Ovary (tissue), 7 donors: ENCODE measurements at regions not wholly inside any gene's neighbourhood (a gene's known extent, or its start where the extent isn't known, plus 50 kb on each side); places are given as distances from the start of the nearest gene placed in this dataset.

ENCODE experiments used
- DNase-seq, 5 donors: peaks; one replicate each; pipeline ENCODE4 v3.0.0-alpha.2; 2019 to 2020
- H3K27ac ChIP-seq, 2 donors: fragments of 200-600 bp; one replicate each; pipeline versions ENCODE4 v1.5.1 to v1.8.0; 2019 to 2022
- H3K27me3 ChIP-seq: fragments of 200-600 bp; one replicate; pipeline ENCODE4 v1.8.0; 2022
- H3K36me3 ChIP-seq: fragments of 200-600 bp; sonication (generic); one replicate; pipeline ENCODE4 v1.5.1; 2019
- H3K4me1 ChIP-seq: one replicate; pipeline ENCODE4 v1.8.1; 2013; ENCODE audit warnings: mild to moderate bottlenecking, moderate library complexity; ENCODE audit not compliant: insufficient read depth
- H3K4me3 ChIP-seq: fragments of 200-600 bp; sonication (generic); one replicate; pipeline ENCODE4 v1.5.1; 2017
- H3K9me3 ChIP-seq, 2 donors: fragments of 200-600 bp in 1 of 2; sonication (generic) in 1 of 2; one replicate each; pipeline versions ENCODE4 v1.5.1 to v1.8.1; 2013 to 2019; ENCODE audit warnings: mild to moderate bottlenecking in 1 of 2, moderate library complexity in 1 of 2
- CTCF ChIP-seq, 3 donors: fragments of 450-650 bp in 2 of 3; fragments of 200-600 bp in 1 of 3; IDR thresholded peaks; one replicate each; pipeline versions ENCODE4 v1.5.1 to v1.8.0; 2016 to 2022; ENCODE audit warnings: antibody characterized with exemption in 3 of 3, mild to moderate bottlenecking in 1 of 3
- EP300 ChIP-seq: sonication (generic); formaldehyde crosslinking; IDR thresholded peaks from one replicate; pipeline ENCODE4 v1.6.1; 2017; ENCODE audit warnings: antibody characterized with exemption
- POLR2A ChIP-seq: fragments of 450-650 bp; IDR thresholded peaks from one replicate; pipeline ENCODE4 v1.6.1; 2017; ENCODE audit warnings: antibody characterized with exemption, mild to moderate bottlenecking, moderate library complexity
- WGBS, 3 donors: extraction: QIAGEN DNeasy Blood & Tissue Kit in 1 of 3; methylation state at CpG; one replicate each; pipeline versions ENCODE4 v1.1.5 to v1.1.7; 2013 to 2017; 5-methylcytosine and 5-hydroxymethylcytosine counted together
- intact Hi-C, 4 donors: fragments of 100-400 bp; cut with DNase I; formaldehyde crosslinking; loops; one replicate each; pipeline versions ENCODE4 v1.11.0 to v1.15.1; 2022 to 2023
- donor health status: DM: no; HTN: no; CAD: no; lungs with moderate emphysema.
- donor health status: DM: no; HTN: no; CAD: no.
- donor health status: Bipolar disorder and iron deficiency.
- donor health status: DM: no; HTN: no; CAD: no.
- donor health status: DM: yes; HTN: yes; CAD: no.

- intact Hi-C loops = no loop called here
- H3K4me3 ChIP-seq = no peak overlapping the region
- no peak overlapping the region for H3K27ac ChIP-seq
- no peak for TF ChIP-seq EP300
- no peak for TF ChIP-seq CTCF (IDR thresholded peaks at IDR 0.05)
- no peak for TF ChIP-seq POLR2A
- no peaks in the 10 kb centered on the region for H3K4me1 ChIP-seq
- DNase-seq = no peak
- WGBS, 3 donors = 76 to 79% (median 76%) methylated on average over 9 of the region's 9 CpGs
- H3K36me3 ChIP-seq = no peaks in the 10 kb centered on the region
- no peaks in the 10 kb centered on the region for H3K9me3 ChIP-seq
- no peaks in the 10 kb centered on the region for H3K27me3 ChIP-seq
These were observed 395.9 kb downstream of the PREX1 start for GRCh38 chr20:48431653-48432493.

DNA sequence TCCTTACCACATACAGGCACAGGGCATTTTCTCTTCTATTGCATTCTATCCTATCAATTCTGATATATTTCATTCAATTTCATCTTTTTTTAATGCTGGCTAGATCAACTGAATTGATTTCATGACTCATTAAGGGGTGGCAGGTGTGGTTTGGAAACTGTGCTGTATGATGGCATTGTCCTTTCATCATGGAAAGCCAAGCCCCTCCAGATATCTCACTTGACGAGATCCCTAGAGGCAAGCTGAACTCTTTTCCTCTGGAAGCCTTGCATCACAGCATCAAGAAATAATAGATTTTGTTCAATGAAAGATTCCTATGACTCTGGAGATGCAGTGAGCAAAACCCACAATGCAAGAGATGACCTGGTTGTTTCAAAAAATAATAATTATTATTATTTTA lies 401.2 kb downstream of the PREX1 start:
- WGBS, 3 donors = 54 to 87% (median 72%) methylated on average over 1 of the region's 1 CpG

DNA sequence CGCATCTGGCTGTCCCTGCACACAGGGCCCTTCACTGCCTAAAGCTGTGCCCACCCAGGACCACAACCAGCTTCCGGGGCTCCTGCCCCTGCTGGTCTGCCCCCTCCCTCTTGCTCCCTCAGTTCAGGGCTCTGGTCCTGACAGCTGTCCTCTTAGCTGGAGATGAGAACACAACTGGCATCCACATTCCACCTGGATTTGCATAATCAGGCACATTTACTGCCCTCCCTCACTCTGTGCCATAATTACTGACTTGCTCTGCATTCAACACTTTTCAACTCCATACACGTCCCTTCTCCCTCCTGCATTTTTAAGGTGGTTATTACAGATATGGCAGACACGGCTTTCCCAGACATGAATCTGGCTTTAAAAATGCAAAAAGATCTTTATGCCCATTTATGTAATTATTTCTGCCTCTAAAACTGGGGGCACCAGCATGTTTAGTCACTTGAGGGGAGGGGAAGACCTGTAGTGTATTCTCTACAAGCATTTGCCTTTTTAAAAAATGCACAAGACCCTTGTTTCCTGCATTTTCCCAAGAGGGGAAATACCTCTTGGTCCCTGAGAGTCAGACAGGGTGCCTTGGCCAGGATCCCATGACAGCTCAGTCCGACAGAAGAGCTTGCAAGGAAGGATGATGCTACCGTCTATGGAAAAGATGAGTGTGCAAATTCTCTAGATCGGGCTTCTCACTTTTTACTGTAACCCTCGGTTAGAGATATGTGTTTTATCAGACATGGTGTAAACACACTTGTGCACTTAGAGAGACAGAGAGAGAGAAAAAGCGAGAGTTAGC lies 401.8 kb downstream of the PREX1 start:
- no peak overlapping the region for H3K27ac ChIP-seq
- 39 to 43% (median 42%) methylated on average over 9 of the region's 9 CpGs for WGBS, 3 donors
- no peak for DNase-seq
- intact Hi-C loops = no loop called here
- no peak for TF ChIP-seq EP300
- no peak for TF ChIP-seq POLR2A
- no peak for TF ChIP-seq CTCF (IDR thresholded peaks at IDR 0.05)
- no peaks in the 10 kb centered on the region for H3K27me3 ChIP-seq
- H3K9me3 ChIP-seq = no peaks in the 10 kb centered on the region
- no peaks in the 10 kb centered on the region for H3K36me3 ChIP-seq
- H3K4me1 ChIP-seq = no peaks in the 10 kb centered on the region
- H3K4me3 ChIP-seq = no peak overlapping the region

More for the DNA sequence above, 401.2 kb downstream of the PREX1 start:
- intact Hi-C loops = no loop called here
- TF ChIP-seq EP300 (no peak), POLR2A (no peak), CTCF (IDR thresholded peaks at IDR 0.05) (no peak)
- Histone ChIP-seq H3K4me3 (no peak overlapping the region), H3K9me3 (no peaks in the 10 kb centered on the region), H3K27me3 (no peaks in the 10 kb centered on the region), H3K4me1 (no peaks in the 10 kb centered on the region), H3K27ac (no peak overlapping the region), H3K36me3 (no peaks in the 10 kb centered on the region)
- DNase-seq = no peak

DNA sequence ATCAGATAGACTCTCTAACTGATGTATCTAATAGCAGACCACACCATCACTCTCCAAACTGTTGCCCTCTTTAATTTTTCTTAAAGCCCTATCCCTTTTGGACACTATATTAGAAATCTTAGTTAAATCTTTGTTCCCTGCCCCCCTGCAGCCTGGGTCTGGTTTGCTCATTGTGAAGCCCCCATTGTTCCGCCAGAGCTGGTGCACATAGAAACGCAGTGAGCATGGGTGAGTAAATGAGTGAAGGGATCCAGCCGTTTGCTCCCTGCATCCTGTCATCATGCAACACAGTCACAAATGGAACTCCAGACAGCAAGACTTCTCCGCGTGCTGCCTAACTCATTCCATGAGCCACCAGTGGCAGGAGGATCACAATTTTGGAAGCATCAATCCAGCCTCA lies 402.5 kb downstream of the PREX1 start:
- H3K36me3 ChIP-seq = no peaks in the 10 kb centered on the region
- intact Hi-C loops = no loop called here
- 68 to 76% (median 73%) methylated on average over 5 of the region's 5 CpGs for WGBS, 3 donors
- no peak overlapping the region for H3K4me3 ChIP-seq
- no peak for DNase-seq
- no peaks in the 10 kb centered on the region for H3K27me3 ChIP-seq
- H3K27ac ChIP-seq = no peak overlapping the region
- H3K4me1 ChIP-seq = no peaks in the 10 kb centered on the region
- no peaks in the 10 kb centered on the region for H3K9me3 ChIP-seq
- TF ChIP-seq POLR2A = no peak
- no peak for TF ChIP-seq CTCF (IDR thresholded peaks at IDR 0.05)
- TF ChIP-seq EP300 = no peak
